Adrenal gland (tissue), 5 donors: ENCODE measurements at regions not wholly inside any gene's neighbourhood (a gene's known extent, or its start where the extent isn't known, plus 50 kb on each side); places are given as distances from the start of the nearest gene placed in this dataset.

Source experiments
- CTCF ChIP-seq, 6 experiments: fragments of 450-650 bp in 4 of 6; fragments of 200-600 bp in 2 of 6; sonication (generic) in 1 of 6; IDR thresholded peaks; 1 replicate in 5 of 6; 2 replicates in 1 of 6; pipeline versions ENCODE4 v1.5.1 to v1.8.0; 2016 to 2021; ENCODE audit warnings: antibody characterized with exemption in 6 of 6, mild to moderate bottlenecking in 2 of 6, moderate library complexity in 1 of 6
- POLR2A ChIP-seq, 2 donors: fragments of 450-650 bp; IDR thresholded peaks; one replicate each; pipeline ENCODE4 v1.6.1; 2017; ENCODE audit warnings: antibody characterized with exemption in 2 of 2, mild to moderate bottlenecking in 2 of 2, moderate library complexity in 1 of 2
- donor health status: DM: no; HTN: no; CAD: no.

- TF ChIP-seq CTCF (IDR thresholded peaks at IDR 0.05) (no peak), POLR2A (IDR thresholded peaks at IDR 0.05) (no peak)
Observed at GRCh38 chr13:89852570-89852969, 1494.9 kb upstream of the MIR17HG start.
